ENCODE measurements at regions not wholly inside any gene's neighbourhood (a gene's known extent, or its start where the extent isn't known, plus 50 kb on each side); places are given as distances from the start of the nearest gene placed in this dataset.

- TF ChIP-seq FOXA1 (IDR thresholded peaks at IDR 0.05) (no peak), SP1 (IDR thresholded peaks at IDR 0.05) (no peak), FOXM1 (IDR thresholded peaks at IDR 0.05; ENCODE audit: borderline replicate concordance) (no peak), TARDBP (IDR thresholded peaks at IDR 0.05) (no peak), ELF4 (IDR thresholded peaks at IDR 0.05) (no peak), ARNT (IDR thresholded peaks at IDR 0.05) (no peak), FOXK2 (IDR thresholded peaks at IDR 0.05) (no peak), LEF1 (IDR thresholded peaks at IDR 0.05; ENCODE audit: borderline replicate concordance) (no peak), ZNF384 (IDR thresholded peaks at IDR 0.05) (no peak)
- TF ChIP-seq, protein P1, sequence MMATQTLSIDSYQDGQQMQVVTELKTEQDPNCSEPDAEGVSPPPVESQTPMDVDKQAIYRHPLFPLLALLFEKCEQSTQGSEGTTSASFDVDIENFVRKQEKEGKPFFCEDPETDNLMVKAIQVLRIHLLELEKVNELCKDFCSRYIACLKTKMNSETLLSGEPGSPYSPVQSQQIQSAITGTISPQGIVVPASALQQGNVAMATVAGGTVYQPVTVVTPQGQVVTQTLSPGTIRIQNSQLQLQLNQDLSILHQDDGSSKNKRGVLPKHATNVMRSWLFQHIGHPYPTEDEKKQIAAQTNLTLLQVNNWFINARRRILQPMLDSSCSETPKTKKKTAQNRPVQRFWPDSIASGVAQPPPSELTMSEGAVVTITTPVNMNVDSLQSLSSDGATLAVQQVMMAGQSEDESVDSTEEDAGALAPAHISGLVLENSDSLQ (IDR thresholded peaks at IDR 0.05): no peak
These were observed 766.3 kb downstream of the TDRD15 start for GRCh38 chr2:21890041-21890440.
